Stimulated activated CD8-positive, alpha-beta memory T cell treated with anti-CD3 and anti-CD28 coated beads, Interleukin-7, amount 100 ng/mL, for 24 hours (primary cell): ENCODE measurements at regions not wholly inside any gene's neighbourhood (a gene's known extent, or its start where the extent isn't known, plus 50 kb on each side); places are given as distances from the start of the nearest gene placed in this dataset.
"Not testable (repeated sequence)": the region's sequence is repeated elsewhere in the genome, so short reads cannot be mapped to it uniquely, and the experiment has no call there.

Source experiments
- DNase-seq: peaks from one replicate; pipeline ENCODE4 v3.0.0-alpha.2; 2020; ENCODE audit warnings: low read depth

- no peak for DNase-seq
Observed at GRCh38 chr13:26483546-26483945, 73.9 kb upstream of the WASF3 start.

DNA sequence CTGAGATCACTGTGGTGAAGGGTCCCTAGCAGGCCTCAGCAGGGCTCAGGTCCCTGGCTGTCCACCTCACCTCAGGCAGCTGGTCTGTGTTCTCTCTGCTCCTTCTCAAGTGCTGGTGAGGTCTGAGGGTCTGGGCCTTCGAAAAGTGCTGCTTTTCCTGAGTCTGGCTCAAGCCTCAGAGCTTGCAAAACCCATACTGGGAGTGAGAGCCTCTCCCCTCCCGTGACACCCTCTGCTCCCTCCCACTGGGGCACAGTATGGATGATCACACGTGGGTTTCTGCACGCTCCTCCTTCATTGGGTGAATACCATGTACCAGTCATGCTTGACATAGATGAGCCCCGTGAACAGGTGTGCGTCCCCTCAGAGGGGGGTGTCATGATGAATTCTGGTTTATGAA, 73.3 kb upstream of the WASF3 start:
- DNase-seq: no peak

DNA sequence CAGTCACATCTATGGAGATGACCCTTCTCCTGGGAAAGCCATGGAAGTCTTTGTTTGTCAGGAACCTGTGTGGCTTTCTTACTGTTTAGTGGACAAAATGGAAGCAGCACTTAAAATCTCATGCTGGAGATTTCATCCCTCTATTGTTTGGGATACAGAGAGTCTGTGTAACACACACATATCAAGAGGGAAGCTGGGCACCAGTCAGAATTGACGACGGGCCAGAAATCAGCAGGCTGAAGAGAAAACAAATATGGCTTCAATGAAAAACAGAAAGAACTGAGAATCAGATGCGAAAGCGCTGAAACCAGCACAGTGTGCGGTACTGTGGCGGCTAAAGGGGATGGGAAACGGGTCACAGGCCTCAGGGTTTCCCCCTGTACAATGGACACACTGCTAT, 72.2 kb upstream of the WASF3 start:
- no peak for DNase-seq

DNA sequence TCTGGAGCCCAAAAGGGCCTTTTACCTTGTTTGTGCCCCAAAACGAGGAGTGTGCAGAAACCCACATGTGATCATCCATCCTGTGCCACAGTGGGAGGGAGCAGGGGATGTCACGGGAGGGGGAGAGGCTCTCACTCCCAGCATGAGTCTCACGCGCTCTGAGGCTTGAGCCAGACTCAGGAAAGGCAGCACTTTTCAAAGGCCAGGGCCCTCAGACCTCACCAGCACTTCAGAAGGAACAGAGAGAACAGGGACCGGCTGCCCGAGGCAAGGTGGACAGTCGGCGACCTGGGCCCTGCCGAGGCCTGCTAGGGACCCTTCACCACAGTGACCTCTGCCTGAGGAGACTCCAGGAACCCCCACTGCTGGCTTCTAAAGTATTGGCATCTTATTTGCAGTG, 71.7 kb upstream of the WASF3 start:
- no peak for DNase-seq

DNA sequence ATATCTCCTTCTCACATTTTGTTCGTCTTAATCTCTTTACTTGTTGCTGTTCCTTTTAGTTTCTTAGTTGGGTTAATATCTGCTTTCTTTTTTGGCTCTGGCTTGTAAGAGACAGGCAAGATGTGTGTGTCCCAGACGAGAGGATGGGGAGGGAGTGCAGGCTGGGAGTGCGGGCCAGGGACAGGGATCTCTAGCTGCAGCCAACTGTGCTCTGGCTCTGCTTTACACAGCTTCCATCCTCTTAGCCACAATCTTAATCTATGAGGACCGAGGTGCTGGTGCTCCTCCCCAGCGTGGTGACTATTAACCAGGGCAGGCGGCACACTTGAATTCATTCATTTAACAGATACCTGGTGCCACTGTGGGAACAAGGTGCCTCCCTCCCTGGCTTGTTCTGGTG, 70.9 kb upstream of the WASF3 start:
- no peak for DNase-seq

GRCh38 chr13:26487781-26488180, 69.7 kb upstream of the WASF3 start:
- no peak for DNase-seq

GRCh38 chr13:26488236-26489003, 69.1 kb upstream of the WASF3 start:
- no peak for DNase-seq

DNA sequence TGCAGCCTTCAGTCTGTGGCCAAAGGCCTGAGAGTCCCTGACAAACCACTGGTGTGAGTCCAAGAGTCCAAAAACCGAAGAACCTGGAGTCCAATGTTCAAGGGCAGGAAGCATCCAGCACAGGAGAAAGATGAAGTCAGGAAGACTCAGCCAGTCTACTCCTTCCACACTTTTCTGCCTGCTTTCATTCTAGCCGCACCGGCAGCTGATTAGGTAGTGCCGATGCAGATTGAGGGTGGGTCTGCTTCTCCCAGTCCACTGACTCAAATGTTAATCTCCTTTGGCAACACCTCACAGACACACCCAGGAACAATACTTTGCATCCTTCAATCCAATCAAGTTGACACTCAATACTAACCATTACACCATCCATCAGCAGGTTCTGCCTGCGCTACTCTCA, 65.2 kb upstream of the WASF3 start:
- not testable (repeated sequence) for DNase-seq

- no peak for DNase-seq
Observed at GRCh38 chr13:26494571-26495195, 62.8 kb upstream of the WASF3 start.

DNA sequence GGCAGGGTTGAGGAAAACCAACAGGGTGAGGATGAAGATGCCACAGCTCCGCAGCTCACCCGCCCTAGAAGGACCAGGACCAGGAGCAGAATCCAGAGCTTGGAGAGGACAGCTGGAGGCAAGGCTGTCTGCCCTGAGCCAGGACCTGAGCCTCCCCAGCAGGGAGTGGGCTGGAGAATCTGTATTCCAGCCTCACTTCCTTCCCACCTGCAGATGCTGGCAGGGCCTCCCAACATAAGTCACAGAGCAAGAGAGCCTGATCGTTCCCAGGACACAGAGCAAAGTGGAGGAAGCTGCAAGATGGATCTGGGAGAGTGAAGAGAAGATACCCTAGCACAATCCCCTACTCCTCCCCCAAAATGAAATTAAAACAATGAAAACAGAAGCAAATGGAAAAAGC, 61.7 kb upstream of the WASF3 start:
- no peak for DNase-seq

- no peak for DNase-seq
Observed at GRCh38 chr13:26497968-26498511, 59.4 kb upstream of the WASF3 start.

DNA sequence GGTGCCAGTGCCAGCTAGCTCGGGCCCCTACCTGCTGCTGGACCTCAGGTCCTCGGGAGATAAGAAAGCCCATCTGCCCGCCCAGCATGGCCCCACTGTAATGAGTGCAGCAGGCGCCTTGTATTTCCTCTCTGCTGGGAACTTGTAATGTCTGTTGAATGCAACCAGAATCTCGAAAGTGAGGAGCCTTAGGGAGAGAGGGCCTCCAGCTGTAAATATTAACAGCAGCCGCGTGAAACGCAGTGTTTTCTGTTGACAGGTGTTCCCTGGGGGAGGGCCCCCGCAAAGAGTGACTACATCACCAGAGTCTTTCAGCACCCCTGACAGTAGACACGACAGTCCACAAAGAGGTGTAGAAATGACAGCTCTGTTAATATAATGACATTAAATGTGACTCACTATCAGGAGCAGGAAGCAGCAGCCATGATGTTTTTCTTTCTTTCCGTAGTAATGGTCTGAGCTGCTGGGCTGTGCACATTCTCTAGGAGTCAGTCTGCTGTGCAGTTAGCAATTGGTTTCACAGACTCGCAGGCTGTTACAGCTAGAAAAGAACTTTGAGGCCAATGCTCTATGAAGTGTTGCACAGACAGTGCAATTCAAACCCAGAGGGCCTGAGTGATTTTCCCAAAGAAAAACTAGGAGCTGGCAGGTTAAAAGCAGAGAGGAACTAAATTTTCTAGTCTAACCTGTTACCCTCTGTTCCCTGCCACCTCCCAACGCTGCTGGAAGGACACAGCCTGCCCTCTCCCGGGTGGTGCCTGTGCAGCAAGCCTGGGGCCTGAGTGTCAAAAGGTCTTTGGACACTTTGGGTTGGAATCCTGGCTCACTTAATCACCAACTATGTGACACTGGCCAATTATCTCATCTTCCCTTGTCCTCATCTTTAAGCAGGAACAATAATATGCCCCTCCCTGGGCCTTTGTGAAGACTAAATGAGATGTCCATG, 58.6 kb upstream of the WASF3 start:
- no peak for DNase-seq

- DNase-seq: no peak
Observed at GRCh38 chr13:26500618-26501320, 56.7 kb upstream of the WASF3 start.

DNA sequence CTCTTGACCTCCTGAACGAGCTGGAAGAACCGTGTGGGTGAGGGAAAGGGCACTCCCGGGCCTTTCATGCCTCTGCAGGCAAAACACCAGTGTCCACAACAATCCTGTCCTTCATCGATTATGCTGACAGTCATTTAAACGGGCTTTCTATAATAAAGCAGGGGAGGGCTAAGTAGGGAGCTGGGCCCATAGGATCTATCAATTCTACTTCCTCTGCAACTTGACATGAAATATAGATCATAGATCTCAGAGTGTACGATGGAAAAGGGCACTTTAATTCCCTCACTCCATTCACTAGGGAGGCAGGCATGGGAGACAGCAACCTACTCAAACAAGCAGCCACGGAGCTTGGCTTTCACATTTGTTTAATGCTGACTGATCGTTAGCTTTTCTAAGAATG, 55.8 kb upstream of the WASF3 start:
- no peak for DNase-seq

GRCh38 chr13:26502826-26503225, 54.7 kb upstream of the WASF3 start:
- DNase-seq: no peak

- DNase-seq: no peak
Observed at GRCh38 chr13:26503826-26504594, 53.5 kb upstream of the WASF3 start.
